Hepatocyte (in vitro differentiated cells): ENCODE measurements at regions not wholly inside any gene's neighbourhood (a gene's known extent, or its start where the extent isn't known, plus 50 kb on each side); places are given as distances from the start of the nearest gene placed in this dataset.
A peak's percentile ranks its signal among the peaks of the same experiment; 100 is the strongest.

Experiments
- DNase-seq: peaks from one replicate; pipeline ENCODE4 v3.0.0-alpha.2; 2016; ENCODE audit warnings: low spot score
- H2AFZ ChIP-seq: fragments of 200-600 bp; sonication (generic); 2 replicates; pipeline ENCODE4 v1.6.0; 2016; ENCODE audit warnings: antibody characterized with exemption, mild to moderate bottlenecking
- H3K27ac ChIP-seq: fragments of 200-600 bp; sonication (generic); 2 replicates; pipeline ENCODE4 v1.5.1; 2016; ENCODE audit warnings: mild to moderate bottlenecking
- H3K27me3 ChIP-seq: fragments of 200-600 bp; sonication (generic); 2 replicates; pipeline ENCODE4 v1.6.1; 2016
- H3K36me3 ChIP-seq: fragments of 200-600 bp; sonication (generic); replicated peaks from 2 replicates; pipeline ENCODE4 v1.5.1; 2016; ENCODE audit warnings: low read depth; ENCODE audit not compliant: insufficient read depth
- H3K4me1 ChIP-seq: fragments of 200-600 bp; sonication (generic); 2 replicates; pipeline ENCODE4 v1.5.1; 2016; ENCODE audit warnings: mild to moderate bottlenecking, moderate library complexity; ENCODE audit not compliant: insufficient read depth
- H3K4me2 ChIP-seq: fragments of 200-600 bp; sonication (generic); 2 replicates; pipeline ENCODE4 v1.6.0; 2016
- H3K4me3 ChIP-seq: fragments of 200-600 bp; sonication (generic); 2 replicates; pipeline ENCODE4 v1.5.1; 2016; ENCODE audit warnings: mild to moderate bottlenecking
- H3K79me2 ChIP-seq: fragments of 200-600 bp; sonication (generic); 2 replicates; pipeline ENCODE4 v1.6.0; 2017; ENCODE audit warnings: mild to moderate bottlenecking
- H3K9me2 ChIP-seq: fragments of 200-600 bp; sonication (generic); replicated peaks from 2 replicates; pipeline ENCODE4 v1.6.0; 2017; ENCODE audit warnings: mild to moderate bottlenecking; ENCODE audit not compliant: insufficient read depth
- H3K9me3 ChIP-seq: fragments of 200-600 bp; sonication (generic); 2 replicates; pipeline ENCODE4 v1.5.1; 2016; ENCODE audit warnings: low read depth, mild to moderate bottlenecking
- H4K20me1 ChIP-seq: fragments of 200-600 bp; sonication (generic); 2 replicates; pipeline ENCODE4 v1.6.0; 2016; ENCODE audit warnings: mild to moderate bottlenecking; ENCODE audit not compliant: insufficient read depth, poor library complexity, severe bottlenecking
- EZH2 ChIP-seq: fragments of 200-600 bp; sonication (generic); IDR thresholded peaks from 2 replicates; pipeline ENCODE4 v1.6.1; 2016; ENCODE audit warnings: antibody characterized with exemption, mild to moderate bottlenecking, borderline replicate concordance
- EZH2phosphoT487 ChIP-seq: fragments of 200-600 bp; sonication (generic); IDR thresholded peaks from one replicate; pipeline ENCODE4 v1.6.1; 2018; ENCODE audit warnings: antibody characterized with exemption, mild to moderate bottlenecking, low read depth, moderate library complexity; ENCODE audit not compliant: unreplicated experiment, severe bottlenecking
- WGBS: methylation state at CpG from one replicate; pipeline ENCODE4 v1.1.6; 2016; ENCODE audit warnings: low lambda C conversion rate; ENCODE audit errors: missing lambda C conversion rate; 5-methylcytosine and 5-hydroxymethylcytosine counted together
- TF ChIP-seq, protein P1 (sequence below): fragments of 200-600 bp; sonication (generic); IDR thresholded peaks from 2 replicates; pipeline ENCODE4 v1.5.1; 2016; ENCODE audit warnings: antibody characterized with exemption, mild to moderate bottlenecking; ENCODE audit not compliant: poor library complexity

DNA sequence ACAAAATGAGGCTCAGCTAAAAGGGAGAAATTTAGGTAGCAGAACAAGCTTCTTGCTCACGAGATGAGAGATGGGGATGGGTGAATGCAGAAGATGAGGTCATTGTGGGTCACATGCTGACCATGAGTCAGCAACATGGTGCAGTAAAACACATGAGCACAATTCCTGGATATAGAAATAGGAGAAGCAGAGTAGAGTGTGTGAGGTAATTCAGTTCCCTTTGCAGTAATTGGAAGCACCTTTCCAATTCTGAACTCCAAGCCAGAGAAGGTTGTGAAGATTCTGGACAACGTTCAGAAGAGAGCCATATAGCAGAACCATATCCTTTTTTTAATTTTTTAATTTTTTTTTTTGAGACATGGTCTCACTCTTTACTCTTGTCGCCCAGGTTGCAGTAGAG, 62.0 kb upstream of the LMNTD1 start:
- TF ChIP-seq, protein P1, sequence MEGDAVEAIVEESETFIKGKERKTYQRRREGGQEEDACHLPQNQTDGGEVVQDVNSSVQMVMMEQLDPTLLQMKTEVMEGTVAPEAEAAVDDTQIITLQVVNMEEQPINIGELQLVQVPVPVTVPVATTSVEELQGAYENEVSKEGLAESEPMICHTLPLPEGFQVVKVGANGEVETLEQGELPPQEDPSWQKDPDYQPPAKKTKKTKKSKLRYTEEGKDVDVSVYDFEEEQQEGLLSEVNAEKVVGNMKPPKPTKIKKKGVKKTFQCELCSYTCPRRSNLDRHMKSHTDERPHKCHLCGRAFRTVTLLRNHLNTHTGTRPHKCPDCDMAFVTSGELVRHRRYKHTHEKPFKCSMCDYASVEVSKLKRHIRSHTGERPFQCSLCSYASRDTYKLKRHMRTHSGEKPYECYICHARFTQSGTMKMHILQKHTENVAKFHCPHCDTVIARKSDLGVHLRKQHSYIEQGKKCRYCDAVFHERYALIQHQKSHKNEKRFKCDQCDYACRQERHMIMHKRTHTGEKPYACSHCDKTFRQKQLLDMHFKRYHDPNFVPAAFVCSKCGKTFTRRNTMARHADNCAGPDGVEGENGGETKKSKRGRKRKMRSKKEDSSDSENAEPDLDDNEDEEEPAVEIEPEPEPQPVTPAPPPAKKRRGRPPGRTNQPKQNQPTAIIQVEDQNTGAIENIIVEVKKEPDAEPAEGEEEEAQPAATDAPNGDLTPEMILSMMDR, result no peak
- TF ChIP-seq EZH2 (no peak), EZH2phosphoT487 (no peak)
- no peaks in the 10 kb centered on the region for H3K27me3 ChIP-seq
- no peaks in the 10 kb centered on the region for H3K79me2 ChIP-seq
- no peak overlapping the region for H2AFZ ChIP-seq
- no peak overlapping the region for H3K4me2 ChIP-seq
- peak; percentile 60 for DNase-seq
- no peaks in the 10 kb centered on the region for H3K4me1 ChIP-seq
- no peaks in the 10 kb centered on the region for H3K36me3 ChIP-seq
- no peaks in the 10 kb centered on the region for H3K9me3 ChIP-seq
- 79% methylated on average over 3 of the region's 3 CpGs for WGBS
- no peak overlapping the region for H3K27ac ChIP-seq
- no peaks in the 10 kb centered on the region for H3K9me2 ChIP-seq
- H4K20me1 ChIP-seq, result no peaks in the 10 kb centered on the region
- no peak overlapping the region for H3K4me3 ChIP-seq

DNA sequence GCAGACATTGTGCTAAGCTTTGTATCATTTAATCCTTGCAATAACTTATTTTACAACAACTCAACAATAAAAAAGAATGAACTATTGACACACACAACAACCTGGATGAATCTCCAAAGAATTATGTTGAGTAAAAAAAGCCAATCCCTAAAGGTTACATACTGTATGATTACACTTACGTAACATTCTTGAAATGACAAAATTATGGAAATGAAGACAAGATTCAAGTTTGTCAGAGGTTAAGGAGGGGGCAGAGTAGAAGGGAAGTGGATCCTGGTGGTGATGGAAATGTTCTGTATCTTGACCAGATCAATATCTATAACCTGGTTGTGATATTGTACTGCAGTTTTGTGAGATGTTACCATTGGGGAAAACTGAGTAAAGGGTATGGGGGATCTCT, 63.2 kb upstream of the LMNTD1 start:
- Histone ChIP-seq H3K79me2 (no peaks in the 10 kb centered on the region), H3K27ac (no peak overlapping the region), H3K9me3 (no peaks in the 10 kb centered on the region), H4K20me1 (no peaks in the 10 kb centered on the region), H3K27me3 (no peaks in the 10 kb centered on the region), H3K9me2 (no peaks in the 10 kb centered on the region), H2AFZ (no peak overlapping the region), H3K4me2 (no peak overlapping the region), H3K4me3 (no peak overlapping the region), H3K4me1 (no peaks in the 10 kb centered on the region), H3K36me3 (no peaks in the 10 kb centered on the region)
- 97% methylated on average over 1 of the region's 1 CpG for WGBS
- no peak for DNase-seq
- no peak for TF ChIP-seq EZH2
- TF ChIP-seq, protein P1, result no peak
- TF ChIP-seq EZH2phosphoT487, result no peak

DNA sequence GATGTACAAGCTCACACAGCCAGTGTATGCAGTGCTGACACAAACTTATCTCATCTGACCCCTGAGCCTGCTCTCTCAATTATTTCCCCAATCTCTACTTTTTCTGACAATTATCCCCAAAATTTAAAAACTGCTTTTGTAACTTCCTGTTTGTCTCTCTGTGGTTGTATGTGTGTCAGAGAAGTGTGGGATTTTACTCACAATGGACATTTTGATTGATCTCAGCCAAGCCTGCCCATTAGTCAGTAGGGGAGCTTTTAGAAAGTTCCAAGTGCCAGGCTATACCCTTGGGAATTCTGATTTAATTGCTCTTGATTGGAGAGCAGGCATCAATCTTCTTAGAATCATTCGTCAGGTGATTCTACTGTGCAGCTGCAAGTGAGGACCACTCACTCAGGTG, 64.9 kb upstream of the LMNTD1 start:
- DNase-seq, result no peak
- H3K27me3 ChIP-seq, result no peaks in the 10 kb centered on the region

More for the DNA sequence above, 64.9 kb upstream of the LMNTD1 start:
- Histone ChIP-seq H3K4me1 (no peaks in the 10 kb centered on the region), H3K36me3 (no peaks in the 10 kb centered on the region), H3K4me3 (no peak overlapping the region), H3K79me2 (no peaks in the 10 kb centered on the region), H4K20me1 (no peaks in the 10 kb centered on the region), H3K27ac (no peak overlapping the region), H2AFZ (no peak overlapping the region), H3K4me2 (no peak overlapping the region), H3K9me2 (no peaks in the 10 kb centered on the region), H3K9me3 (no peaks in the 10 kb centered on the region)
- 100% methylated on average over 1 of the region's 1 CpG for WGBS
- TF ChIP-seq, protein P1, result no peak
- TF ChIP-seq EZH2phosphoT487 (no peak), EZH2 (no peak)
